Ovary (tissue), 7 donors: ENCODE measurements at regions not wholly inside any gene's neighbourhood (a gene's known extent, or its start where the extent isn't known, plus 50 kb on each side); places are given as distances from the start of the nearest gene placed in this dataset.

Experiments used
- DNase-seq, 5 donors: peaks; one replicate each; pipeline ENCODE4 v3.0.0-alpha.2; 2019 to 2020
- H3K27ac ChIP-seq, 2 donors: fragments of 200-600 bp; one replicate each; pipeline versions ENCODE4 v1.5.1 to v1.8.0; 2019 to 2022
- H3K27me3 ChIP-seq: fragments of 200-600 bp; one replicate; pipeline ENCODE4 v1.8.0; 2022
- H3K36me3 ChIP-seq: fragments of 200-600 bp; sonication (generic); one replicate; pipeline ENCODE4 v1.5.1; 2019
- H3K4me1 ChIP-seq: one replicate; pipeline ENCODE4 v1.8.1; 2013; ENCODE audit warnings: mild to moderate bottlenecking, moderate library complexity; ENCODE audit not compliant: insufficient read depth
- H3K4me3 ChIP-seq: fragments of 200-600 bp; sonication (generic); one replicate; pipeline ENCODE4 v1.5.1; 2017
- H3K9me3 ChIP-seq, 2 donors: fragments of 200-600 bp in 1 of 2; sonication (generic) in 1 of 2; one replicate each; pipeline versions ENCODE4 v1.5.1 to v1.8.1; 2013 to 2019; ENCODE audit warnings: mild to moderate bottlenecking in 1 of 2, moderate library complexity in 1 of 2
- CTCF ChIP-seq, 3 donors: fragments of 450-650 bp in 2 of 3; fragments of 200-600 bp in 1 of 3; IDR thresholded peaks; one replicate each; pipeline versions ENCODE4 v1.5.1 to v1.8.0; 2016 to 2022; ENCODE audit warnings: antibody characterized with exemption in 3 of 3, mild to moderate bottlenecking in 1 of 3
- EP300 ChIP-seq: sonication (generic); formaldehyde crosslinking; IDR thresholded peaks from one replicate; pipeline ENCODE4 v1.6.1; 2017; ENCODE audit warnings: antibody characterized with exemption
- POLR2A ChIP-seq: fragments of 450-650 bp; IDR thresholded peaks from one replicate; pipeline ENCODE4 v1.6.1; 2017; ENCODE audit warnings: antibody characterized with exemption, mild to moderate bottlenecking, moderate library complexity
- WGBS, 3 donors: extraction: QIAGEN DNeasy Blood & Tissue Kit in 1 of 3; methylation state at CpG; one replicate each; pipeline versions ENCODE4 v1.1.5 to v1.1.7; 2013 to 2017; 5-methylcytosine and 5-hydroxymethylcytosine counted together
- intact Hi-C, 4 donors: fragments of 100-400 bp; cut with DNase I; formaldehyde crosslinking; loops; one replicate each; pipeline versions ENCODE4 v1.11.0 to v1.15.1; 2022 to 2023
- donor health status: DM: no; HTN: no; CAD: no; lungs with moderate emphysema.
- donor health status: DM: no; HTN: no; CAD: no.
- donor health status: Bipolar disorder and iron deficiency.
- donor health status: DM: no; HTN: no; CAD: no.
- donor health status: DM: yes; HTN: yes; CAD: no.

- Histone ChIP-seq H3K27me3 (no peaks in the 10 kb centered on the region), H3K36me3 (no peaks in the 10 kb centered on the region), H3K9me3 (no peaks in the 10 kb centered on the region), H3K4me3 (no peak overlapping the region), H3K27ac (no peak overlapping the region), H3K4me1 (no peaks in the 10 kb centered on the region)
- 80 to 87% (median 86%) methylated on average over 21 of the region's 21 CpGs for WGBS, 3 donors
- intact Hi-C loops = no loop called here
- no peak for DNase-seq
- TF ChIP-seq EP300 = no peak
- TF ChIP-seq POLR2A = no peak
- no peak for TF ChIP-seq CTCF (IDR thresholded peaks at IDR 0.05)
These were observed 160.1 kb downstream of the RTP5 start for GRCh38 chr2:242029422-242030225.

- intact Hi-C loops = no loop called here
- WGBS, 3 donors = 85 to 92% (median 88%) methylated on average over 9 of the region's 9 CpGs
These were observed 160.7 kb downstream of the RTP5 start for GRCh38 chr2:242030226-242030575.

GRCh38 chr2:242030858-242031257 is 161.3 kb downstream of the RTP5 start:
- no peaks in the 10 kb centered on the region for H3K9me3 ChIP-seq
- H3K27me3 ChIP-seq = no peaks in the 10 kb centered on the region
- intact Hi-C loops = no loop called here
- H3K27ac ChIP-seq = no peak overlapping the region
- peaks cover under 1% of the 10 kb centered on the region for H3K4me1 ChIP-seq
- 79 to 82% (median 80%) methylated on average over 12 of the region's 12 CpGs for WGBS, 3 donors
- no peak for DNase-seq
- no peak for TF ChIP-seq CTCF (IDR thresholded peaks at IDR 0.05)
- no peak for TF ChIP-seq POLR2A
- TF ChIP-seq EP300 = no peak
- no peaks in the 10 kb centered on the region for H3K36me3 ChIP-seq
- H3K4me3 ChIP-seq = no peak overlapping the region

More at GRCh38 chr2:242030226-242030575, 160.7 kb downstream of the RTP5 start:
- no peak overlapping the region for H3K4me3 ChIP-seq
- no peak overlapping the region for H3K27ac ChIP-seq
- TF ChIP-seq EP300 (no peak), CTCF (IDR thresholded peaks at IDR 0.05) (no peak), POLR2A (no peak)
- no peaks in the 10 kb centered on the region for H3K4me1 ChIP-seq
- DNase-seq = no peak
- H3K36me3 ChIP-seq = no peaks in the 10 kb centered on the region
- no peaks in the 10 kb centered on the region for H3K27me3 ChIP-seq
- H3K9me3 ChIP-seq = no peaks in the 10 kb centered on the region

GRCh38 chr2:242031481-242032019 is 162.0 kb downstream of the RTP5 start:
- Histone ChIP-seq H3K9me3 (no peaks in the 10 kb centered on the region), H3K4me3 (no peak overlapping the region), H3K36me3 (no peaks in the 10 kb centered on the region), H3K27ac (no peak overlapping the region), H3K4me1 (peaks cover 2% of the 10 kb centered on the region), H3K27me3 (no peaks in the 10 kb centered on the region)
- intact Hi-C loops = no loop called here
- 65 to 77% (median 73%) methylated on average over 20 of the region's 20 CpGs for WGBS, 3 donors
- peak in 1 of 5 donors; percentile 6 for DNase-seq
- TF ChIP-seq POLR2A (no peak), EP300 (no peak)
